Thymus (tissue), 11 donors: ENCODE measurements at regions not wholly inside any gene's neighbourhood (a gene's known extent, or its start where the extent isn't known, plus 50 kb on each side); places are given as distances from the start of the nearest gene placed in this dataset.

Source experiments
- DNase-seq, 9 donors: peaks; one replicate each; pipeline ENCODE4 v3.0.0-alpha.2; 2013; ENCODE audit warnings: low spot score in 9 of 9, low read depth in 6 of 9, missing footprints in 1 of 9
- H3K27ac ChIP-seq, 2 donors: one replicate each; pipeline ENCODE4 v1.5.1; 2013; ENCODE audit warnings: control low read depth in 1 of 2, low read depth in 1 of 2, low read length in 1 of 2, mild to moderate bottlenecking in 1 of 2, moderate library complexity in 1 of 2
- H3K27me3 ChIP-seq, 2 donors: one replicate each; pipeline ENCODE4 v1.5.1; 2013; ENCODE audit warnings: low read length in 1 of 2; ENCODE audit not compliant: control insufficient read depth in 2 of 2, insufficient read depth in 1 of 2
- H3K36me3 ChIP-seq, 2 donors: one replicate each; pipeline ENCODE4 v1.5.1; 2013; ENCODE audit warnings: low read length in 1 of 2, mild to moderate bottlenecking in 1 of 2, moderate library complexity in 1 of 2; ENCODE audit not compliant: control insufficient read depth in 2 of 2, insufficient read depth in 2 of 2
- H3K4me1 ChIP-seq, 2 donors: one replicate each; pipeline ENCODE4 v1.5.1; 2013; ENCODE audit warnings: low read length in 2 of 2; ENCODE audit not compliant: control insufficient read depth in 2 of 2, insufficient read depth in 2 of 2
- H3K4me3 ChIP-seq, 2 donors: one replicate each; pipeline ENCODE4 v1.5.1; 2013; ENCODE audit warnings: low read length in 2 of 2, control low read depth in 1 of 2, mild to moderate bottlenecking in 1 of 2
- H3K9me3 ChIP-seq, 2 donors: one replicate each; pipeline ENCODE4 v1.5.1; 2013; ENCODE audit warnings: low read length in 1 of 2, mild to moderate bottlenecking in 1 of 2; ENCODE audit not compliant: control insufficient read depth in 2 of 2, insufficient read depth in 1 of 2
- WGBS: extraction: QIAGEN DNeasy Blood & Tissue Kit; methylation state at CpG from one replicate; pipeline ENCODE4 v1.1.7; 2013; 5-methylcytosine and 5-hydroxymethylcytosine counted together
- donor health status: healthy.

DNA sequence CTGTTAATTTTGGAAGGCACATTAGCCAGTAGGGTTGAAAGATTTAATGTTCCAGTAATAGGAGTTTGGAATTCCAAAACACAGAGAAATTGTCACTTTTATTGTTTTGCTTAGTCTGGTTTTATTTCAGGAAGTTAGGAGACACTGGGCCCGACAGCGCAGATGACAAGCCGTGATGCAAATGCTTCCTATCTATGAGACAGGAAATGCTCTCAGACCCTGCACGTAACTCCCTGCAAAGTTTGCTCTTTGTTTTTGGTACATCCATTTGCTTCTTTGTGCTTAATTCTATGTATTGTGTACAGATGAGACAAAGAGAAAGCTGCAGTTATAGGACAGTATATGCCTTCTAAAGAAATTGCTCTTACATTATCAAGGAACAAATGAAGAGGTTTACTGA lies 201.6 kb upstream of the SGK1 start:
- Histone ChIP-seq H3K4me3 (no peak overlapping the region), H3K9me3 (no peaks in the 10 kb centered on the region), H3K27me3 (no peaks in the 10 kb centered on the region), H3K4me1 (peaks cover 8 to 30% of the 10 kb centered on the region in 2 donors), H3K27ac (peak overlapping the region; percentile 5 to 81), H3K36me3 (no peaks in the 10 kb centered on the region)
- WGBS = 2% methylated on average over 4 of the region's 4 CpGs
- peak; percentile 32 to 87 (median 63) for DNase-seq

DNA sequence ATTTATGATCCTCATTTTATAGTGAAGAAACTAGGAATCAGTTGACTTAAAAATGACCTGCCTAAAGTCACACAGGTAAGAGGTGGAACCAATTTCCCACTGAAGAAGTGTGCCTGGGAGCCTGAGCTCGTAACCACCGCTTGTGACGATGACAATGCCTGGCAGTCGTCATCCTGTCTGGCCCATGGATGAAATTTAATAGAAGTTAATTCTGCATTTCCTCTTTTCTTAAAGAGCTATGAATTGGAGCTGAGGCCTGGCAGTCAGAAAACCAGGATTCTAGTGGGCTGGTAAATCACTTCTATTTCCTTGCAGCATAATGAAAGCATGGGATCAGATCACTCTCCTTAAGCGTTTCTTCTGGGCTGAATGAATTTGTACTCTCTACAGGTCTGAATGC lies 200.0 kb upstream of the SGK1 start:
- peak in 1 of 9 donors; percentile 35 for DNase-seq
- no peak overlapping the region for H3K4me3 ChIP-seq
- 94% methylated on average over 5 of the region's 5 CpGs for WGBS
- no peaks in the 10 kb centered on the region for H3K36me3 ChIP-seq
- H3K4me1 ChIP-seq = peaks cover 8 to 30% of the 10 kb centered on the region in 2 donors
- H3K9me3 ChIP-seq = no peaks in the 10 kb centered on the region
- H3K27ac ChIP-seq = peak overlapping the region in 1 of 2 donors; percentile 1
- no peaks in the 10 kb centered on the region for H3K27me3 ChIP-seq

DNA sequence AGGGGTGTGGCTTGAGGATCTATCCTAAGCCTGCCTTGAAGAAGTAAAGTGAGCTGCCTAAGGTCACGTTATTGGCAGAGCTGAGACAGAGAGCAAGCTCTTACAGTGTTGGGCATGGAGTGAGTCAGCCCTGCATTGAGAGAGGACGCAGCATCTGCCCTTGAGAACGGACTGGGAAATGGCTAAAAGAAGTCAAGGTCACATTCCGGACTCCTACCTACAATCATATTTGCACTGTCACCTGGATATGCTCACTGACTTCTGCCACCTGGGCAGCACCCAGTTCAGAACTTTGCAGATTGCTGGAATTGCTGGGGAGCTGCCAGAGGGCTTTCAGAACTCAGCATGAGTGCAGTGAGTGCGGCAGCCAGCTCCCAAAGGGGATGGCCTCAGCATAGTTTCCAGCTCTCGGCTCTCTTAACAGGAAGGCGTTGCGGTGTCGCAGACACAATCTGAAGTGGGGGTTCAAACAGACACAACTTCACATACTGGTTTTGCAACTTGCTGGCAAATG lies 199.3 kb upstream of the SGK1 start:
- H3K9me3 ChIP-seq = no peaks in the 10 kb centered on the region
- no peaks in the 10 kb centered on the region for H3K27me3 ChIP-seq
- H3K27ac ChIP-seq = peak overlapping the region; percentile 1 to 36
- H3K4me1 ChIP-seq = peaks cover 8 to 30% of the 10 kb centered on the region in 2 donors
- DNase-seq = peak in 4 of 9 donors; percentile 34 to 82 (median 51)
- H3K4me3 ChIP-seq = no peak overlapping the region
- WGBS = 87% methylated on average over 9 of the region's 9 CpGs
- no peaks in the 10 kb centered on the region for H3K36me3 ChIP-seq

DNA sequence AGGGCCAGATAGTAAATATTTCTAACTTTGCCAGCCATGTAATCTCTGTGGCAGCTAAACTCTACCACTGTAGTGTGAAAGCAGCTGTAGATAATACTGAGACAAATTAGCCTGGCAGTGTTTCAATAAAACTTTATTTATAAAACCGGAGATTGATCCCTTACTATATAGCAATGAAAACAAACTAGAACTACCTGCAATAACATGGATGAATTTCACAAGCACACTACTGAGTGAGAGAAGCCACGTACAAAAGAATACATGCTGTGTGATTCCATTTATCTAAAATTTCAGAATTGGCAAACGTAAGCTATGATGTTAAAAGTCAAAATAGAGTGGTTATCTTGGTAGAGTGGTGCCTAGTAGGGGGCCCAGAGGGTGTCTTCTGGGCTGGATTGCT lies 198.7 kb upstream of the SGK1 start:
- 96% methylated on average over 3 of the region's 3 CpGs for whole genome bisulfite sequencing
- no peak for DNase-seq
- H3K27me3 ChIP-seq = no peaks in the 10 kb centered on the region
- H3K4me3 ChIP-seq = no peak overlapping the region
- H3K36me3 ChIP-seq = no peaks in the 10 kb centered on the region
- H3K27ac ChIP-seq = no peak overlapping the region
- peaks cover 8 to 30% of the 10 kb centered on the region in 2 donors for H3K4me1 ChIP-seq
- H3K9me3 ChIP-seq = no peaks in the 10 kb centered on the region

DNA sequence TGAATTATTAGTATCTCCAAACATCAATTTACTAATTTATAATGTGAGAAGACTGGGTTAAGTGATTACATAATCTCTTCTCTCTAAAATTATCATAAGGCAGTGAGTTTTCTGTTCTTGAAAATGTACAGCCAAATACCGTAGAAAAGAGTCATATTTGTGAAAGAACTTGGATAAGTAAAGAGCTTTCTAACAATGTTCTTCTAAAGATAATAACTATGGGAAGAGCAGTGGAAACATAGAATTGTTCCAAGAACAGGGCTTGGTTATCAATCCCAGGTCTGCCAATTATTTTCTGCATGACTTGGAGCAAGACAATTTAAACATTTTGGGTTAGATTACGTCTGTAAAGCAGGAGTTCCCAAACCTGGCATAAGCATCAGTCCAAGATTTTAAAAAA lies 198.1 kb upstream of the SGK1 start:
- H3K36me3 ChIP-seq = no peaks in the 10 kb centered on the region
- H3K4me1 ChIP-seq = peaks cover 8 to 29% of the 10 kb centered on the region in 2 donors
- DNase-seq = no peak
- no peaks in the 10 kb centered on the region for H3K9me3 ChIP-seq
- H3K4me3 ChIP-seq = no peak overlapping the region
- H3K27ac ChIP-seq = no peak overlapping the region
- no peaks in the 10 kb centered on the region for H3K27me3 ChIP-seq
- 97% methylated on average over 2 of the region's 2 CpGs for WGBS

DNA sequence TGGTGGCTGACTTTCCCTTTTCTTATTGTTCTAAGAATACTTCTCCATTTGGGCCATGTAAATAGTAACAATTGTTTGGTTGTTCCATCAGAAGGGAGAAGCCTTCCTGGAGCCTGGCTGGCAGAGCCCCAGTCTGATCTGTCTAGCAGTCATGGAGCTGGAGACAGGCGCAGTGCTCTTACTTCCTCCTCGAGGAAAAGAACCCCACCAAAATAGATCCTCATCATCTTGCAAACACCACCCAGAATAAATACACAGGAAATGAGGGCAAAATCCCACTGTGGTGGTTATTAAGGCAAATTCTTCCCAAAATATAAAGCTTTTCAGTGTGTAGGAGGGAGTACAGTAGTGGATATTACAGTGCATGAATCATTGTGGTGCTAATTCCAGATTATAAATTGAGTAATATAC lies 195.1 kb upstream of the SGK1 start:
- Histone ChIP-seq H3K27ac (no peak overlapping the region), H3K4me1 (peaks cover 0 to 11% of the 10 kb centered on the region in 2 donors), H3K27me3 (no peaks in the 10 kb centered on the region), H3K9me3 (no peaks in the 10 kb centered on the region), H3K4me3 (no peak overlapping the region), H3K36me3 (no peaks in the 10 kb centered on the region)
- 79% methylated on average over 2 of the region's 2 CpGs for WGBS
- no peak for DNase-seq

DNA sequence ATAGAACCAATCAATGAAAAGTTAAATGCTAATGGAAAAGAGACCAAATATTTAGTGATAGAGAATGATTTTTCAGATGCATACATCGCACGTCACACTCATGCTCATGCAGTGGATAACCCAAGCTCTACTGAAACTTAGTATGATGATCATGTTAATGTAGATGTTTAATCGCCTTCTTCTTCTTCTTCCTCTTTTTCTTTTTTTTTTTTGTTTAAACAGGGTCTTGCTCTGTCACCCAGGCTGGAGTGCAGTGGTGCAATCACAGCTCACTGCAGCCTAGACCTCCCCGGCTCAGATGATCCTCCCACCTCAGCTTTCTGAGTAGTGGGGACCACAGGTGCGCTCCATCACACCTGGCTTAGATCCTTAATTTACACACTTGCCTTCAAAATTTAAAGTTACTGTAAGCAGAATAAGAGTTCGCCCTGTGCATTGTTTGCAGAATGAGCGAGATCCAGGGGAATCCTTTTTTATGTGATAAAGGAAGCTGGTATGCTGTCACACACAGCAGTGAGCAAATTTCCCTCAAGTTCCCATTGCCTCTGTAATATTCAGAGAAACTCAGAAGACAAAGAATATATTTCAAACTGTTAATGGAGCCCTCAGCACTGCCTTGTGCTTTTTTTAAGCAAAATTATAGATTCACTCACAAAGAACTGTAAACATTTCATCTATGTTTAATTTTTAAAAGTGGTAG lies 194.2 kb upstream of the SGK1 start:
- no peaks in the 10 kb centered on the region for H3K27me3 ChIP-seq
- H3K4me1 ChIP-seq = peaks cover 0 to 3% of the 10 kb centered on the region in 2 donors
- H3K9me3 ChIP-seq = no peaks in the 10 kb centered on the region
- no peak overlapping the region for H3K4me3 ChIP-seq
- 97% methylated on average over 7 of the region's 7 CpGs for WGBS
- no peak overlapping the region for H3K27ac ChIP-seq
- DNase-seq = no peak
- no peaks in the 10 kb centered on the region for H3K36me3 ChIP-seq

DNA sequence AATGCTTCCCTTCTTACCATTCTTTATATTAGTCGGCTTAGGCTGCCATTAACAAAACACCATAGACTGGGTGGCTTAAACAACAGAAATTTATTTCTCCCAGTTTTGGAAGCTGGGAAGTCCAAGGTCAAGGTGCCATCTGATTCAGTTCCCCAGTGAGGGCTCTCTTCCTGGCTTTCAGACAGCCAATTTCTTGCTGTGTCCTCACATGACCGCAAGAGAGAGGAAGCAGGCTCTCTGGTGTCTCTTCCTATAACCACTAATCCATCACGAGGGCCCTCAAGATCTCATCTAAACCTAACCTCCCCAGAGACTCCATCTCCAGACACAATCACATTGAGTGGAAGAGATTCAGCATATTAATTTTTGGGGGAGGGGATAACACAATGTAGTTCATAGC lies 193.0 kb upstream of the SGK1 start:
- Histone ChIP-seq H3K9me3 (no peaks in the 10 kb centered on the region), H3K4me3 (no peak overlapping the region), H3K36me3 (no peaks in the 10 kb centered on the region), H3K4me1 (no peaks in the 10 kb centered on the region), H3K27me3 (no peaks in the 10 kb centered on the region), H3K27ac (no peak overlapping the region)
- no peak for DNase-seq
- 60% methylated on average over 3 of the region's 3 CpGs for WGBS

DNA sequence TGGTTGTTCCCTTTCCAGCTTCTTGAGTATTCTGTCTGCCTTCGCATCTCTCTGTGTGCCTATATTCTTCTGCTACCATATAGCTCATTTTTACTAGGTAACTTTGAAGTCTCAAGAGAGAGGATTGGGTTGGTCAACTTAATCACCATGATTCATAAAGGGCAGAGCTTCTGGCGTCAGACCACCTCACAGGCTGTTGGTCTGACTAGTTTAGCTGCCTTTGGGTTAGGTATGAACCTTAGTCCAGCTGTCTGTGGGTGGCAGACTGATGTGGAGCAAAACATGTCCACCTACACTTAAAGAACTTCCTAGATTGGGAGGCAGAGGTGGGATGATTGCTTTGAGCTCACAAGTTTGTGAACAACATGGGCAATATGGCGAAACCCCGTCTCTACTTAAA lies 192.2 kb upstream of the SGK1 start:
- no peak for DNase-seq
- no peak overlapping the region for H3K27ac ChIP-seq
- no peaks in the 10 kb centered on the region for H3K27me3 ChIP-seq
- no peaks in the 10 kb centered on the region for H3K36me3 ChIP-seq
- no peaks in the 10 kb centered on the region for H3K4me1 ChIP-seq
- no peaks in the 10 kb centered on the region for H3K9me3 ChIP-seq
- WGBS = 98% methylated on average over 4 of the region's 4 CpGs
- no peak overlapping the region for H3K4me3 ChIP-seq
